ENCODE measurements at regions not wholly inside any gene's neighbourhood (a gene's known extent, or its start where the extent isn't known, plus 50 kb on each side); places are given as distances from the start of the nearest gene placed in this dataset.

DNA sequence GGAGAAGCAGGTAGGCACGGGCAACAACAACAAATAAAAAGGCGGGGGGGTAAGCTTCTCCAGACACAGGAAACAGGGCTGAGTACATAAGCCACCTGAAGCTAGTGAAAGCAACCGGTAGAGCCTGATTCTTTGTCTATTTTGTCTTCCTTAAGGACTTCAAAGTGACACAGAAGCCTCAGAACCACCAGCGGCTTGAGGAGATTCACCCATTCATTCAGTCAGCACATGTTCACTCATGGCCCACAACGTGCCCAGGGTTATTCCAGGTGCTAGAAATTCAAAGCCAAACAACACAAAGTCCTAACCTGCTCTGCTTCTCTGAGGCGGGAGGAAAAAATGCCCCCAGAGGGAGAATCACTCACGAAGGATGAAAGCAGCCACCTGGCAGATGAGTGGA, 69.3 kb upstream of the C7orf33 start:
- POLR2A ChIA-PET, result no interaction called here
- peaks cover 0 to 2% (median 0%) of the 10 kb centered on the region in 3 donors for H3K36me3 Mint-ChIP-seq
- no peak overlapping the region for H3K4me3 Mint-ChIP-seq
- DNase-seq, result no peak
- no peak for ATAC-seq
- peaks cover 24 to 60% (median 33%) of the 10 kb centered on the region in 5 donors for H3K27me3 Mint-ChIP-seq
- H3K4me1 Mint-ChIP-seq, result no peaks in the 10 kb centered on the region
- H3K27ac Mint-ChIP-seq, result peak overlapping the region in 1 of 10 donors; percentile 40
- no peaks in the 10 kb centered on the region for H3K9me3 Mint-ChIP-seq

DNA sequence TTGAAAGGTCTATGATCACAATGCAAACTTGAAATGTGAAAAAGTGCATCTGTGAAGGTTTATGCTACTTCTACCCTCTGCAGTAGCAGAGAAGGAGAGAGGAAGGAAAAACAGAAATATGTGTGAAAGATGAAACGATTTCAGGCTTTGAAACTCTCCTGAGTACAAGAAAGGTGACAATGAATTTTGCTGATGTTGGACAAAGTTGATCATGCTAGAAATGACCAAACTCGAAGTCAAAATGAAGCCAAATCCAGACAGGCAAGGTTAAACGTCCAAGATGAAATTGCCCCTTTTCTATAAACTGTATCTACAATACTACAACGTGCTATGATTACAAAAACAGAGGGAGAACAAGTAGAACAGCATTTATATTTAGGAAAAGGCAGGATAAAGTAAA, 67.0 kb upstream of the C7orf33 start:
- no peak overlapping the region for H3K27ac Mint-ChIP-seq
- no peaks in the 10 kb centered on the region for H3K9me3 Mint-ChIP-seq
- DNase-seq, result no peak
- POLR2A ChIA-PET, result no interaction called here
- peaks cover 24 to 74% (median 29%) of the 10 kb centered on the region in 5 donors for H3K27me3 Mint-ChIP-seq
- ATAC-seq, result no peak
- H3K4me1 Mint-ChIP-seq, result peaks cover 0 to 3% (median 0%) of the 10 kb centered on the region in 4 donors
- H3K4me3 Mint-ChIP-seq, result no peak overlapping the region
- H3K36me3 Mint-ChIP-seq, result peaks cover 0 to 2% (median 0%) of the 10 kb centered on the region in 3 donors

DNA sequence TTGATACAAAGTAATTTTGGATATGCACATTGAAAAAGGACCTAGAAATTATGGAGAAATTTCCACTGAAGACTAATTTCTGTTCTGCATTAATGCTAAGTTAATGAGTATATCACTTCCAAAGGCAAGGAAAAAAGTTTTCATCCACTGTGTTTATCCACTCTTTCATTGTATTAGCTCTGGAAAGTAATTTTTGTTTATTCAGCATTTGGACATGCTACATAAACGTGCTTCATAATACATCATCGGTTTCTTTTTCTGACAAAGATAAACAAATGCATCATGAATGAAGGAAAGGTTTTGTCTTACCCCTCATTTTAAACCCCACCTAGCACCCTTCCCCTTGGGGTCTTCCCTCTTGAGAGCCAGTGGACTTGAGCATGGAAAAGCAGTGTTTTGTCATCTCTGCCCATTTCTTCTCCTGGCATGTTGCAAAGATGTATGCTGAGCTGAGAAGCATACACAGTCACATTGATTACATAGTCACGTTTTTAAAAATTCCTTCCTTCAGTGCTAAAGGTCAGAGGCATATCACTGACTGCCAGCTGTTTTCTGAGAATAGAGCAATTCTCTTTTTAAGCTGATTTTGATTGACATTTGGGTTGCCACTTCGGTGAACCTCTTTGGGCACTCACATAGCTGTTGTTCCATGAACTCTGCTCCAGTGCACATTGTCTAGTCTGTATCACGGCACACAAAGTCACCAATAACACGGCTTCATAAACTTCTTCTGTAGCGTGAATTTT, 65.9 kb upstream of the C7orf33 start:
- POLR2A ChIA-PET, result no interaction called here
- Mint-ChIP-seq H3K4me3 (no peak overlapping the region), H3K36me3 (peaks cover 0 to 2% (median 0%) of the 10 kb centered on the region in 3 donors), H3K27me3 (peaks cover 22 to 82% (median 34%) of the 10 kb centered on the region in 5 donors), H3K4me1 (peaks cover 0 to 3% (median 0%) of the 10 kb centered on the region in 4 donors), H3K9me3 (no peaks in the 10 kb centered on the region), H3K27ac (no peak overlapping the region)
- ATAC-seq, result no peak
- no peak for DNase-seq

DNA sequence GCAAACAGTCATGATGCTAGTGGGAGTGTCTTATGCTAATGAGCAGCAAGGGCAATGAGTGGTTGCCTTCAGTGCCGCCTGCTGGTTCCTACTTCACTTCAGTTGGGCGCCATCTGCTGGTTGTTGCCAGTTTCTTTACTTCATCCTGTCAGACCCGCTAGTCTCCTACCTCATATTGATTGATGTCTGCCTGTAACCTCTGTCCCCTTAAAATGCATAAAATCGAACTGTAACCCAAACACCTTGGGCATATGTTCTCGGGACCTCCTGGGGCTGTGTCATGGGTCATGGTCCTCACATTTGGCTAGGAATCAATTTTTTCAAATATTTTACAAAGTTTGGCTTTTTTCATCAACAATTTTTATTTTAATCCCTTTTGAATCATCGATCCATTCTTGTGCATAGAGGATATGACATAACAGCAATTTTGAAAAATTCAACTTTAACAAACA, 62.8 kb upstream of the C7orf33 start:
- no peaks in the 10 kb centered on the region for H3K36me3 Mint-ChIP-seq
- H3K4me1 Mint-ChIP-seq, result peaks cover 0 to 3% (median 0%) of the 10 kb centered on the region in 4 donors
- POLR2A ChIA-PET, result interaction anchor here (0.6 kb wide), 1 partner anchor 371 kb away, joined by 3 read pairs; no protein-coding TSS in a partner anchor
- peak; percentile 62 to 85 (median 77) for DNase-seq
- H3K9me3 Mint-ChIP-seq, result no peaks in the 10 kb centered on the region
- peak; percentile 99 for ATAC-seq
- no peak overlapping the region for H3K4me3 Mint-ChIP-seq
- peaks cover 14 to 72% (median 27%) of the 10 kb centered on the region in 5 donors for H3K27me3 Mint-ChIP-seq
- no peak overlapping the region for H3K27ac Mint-ChIP-seq

DNA sequence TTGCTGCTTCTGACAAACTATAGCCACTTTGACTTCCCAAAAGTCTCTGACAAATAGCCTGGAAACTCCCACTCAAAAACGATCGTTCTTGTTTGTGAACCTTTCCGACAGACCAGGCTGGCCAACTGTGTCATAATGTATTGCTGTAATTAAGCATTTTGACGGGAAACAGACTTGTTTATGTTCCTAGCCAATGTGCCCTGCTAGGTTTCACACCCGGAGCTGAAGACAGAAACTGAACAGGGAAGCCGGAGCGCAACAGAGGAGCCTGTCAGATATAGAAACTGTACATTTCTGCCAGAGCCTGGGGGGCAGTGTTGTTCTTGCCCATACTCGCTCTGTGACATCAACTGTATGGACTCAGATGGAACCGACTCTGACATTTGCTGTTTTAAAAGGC, 55.3 kb upstream of the C7orf33 start:
- no peaks in the 10 kb centered on the region for H3K36me3 Mint-ChIP-seq
- H3K4me3 Mint-ChIP-seq, result peak overlapping the region in 9 of 10 donors; percentile 19 to 62 (median 50)

DNA sequence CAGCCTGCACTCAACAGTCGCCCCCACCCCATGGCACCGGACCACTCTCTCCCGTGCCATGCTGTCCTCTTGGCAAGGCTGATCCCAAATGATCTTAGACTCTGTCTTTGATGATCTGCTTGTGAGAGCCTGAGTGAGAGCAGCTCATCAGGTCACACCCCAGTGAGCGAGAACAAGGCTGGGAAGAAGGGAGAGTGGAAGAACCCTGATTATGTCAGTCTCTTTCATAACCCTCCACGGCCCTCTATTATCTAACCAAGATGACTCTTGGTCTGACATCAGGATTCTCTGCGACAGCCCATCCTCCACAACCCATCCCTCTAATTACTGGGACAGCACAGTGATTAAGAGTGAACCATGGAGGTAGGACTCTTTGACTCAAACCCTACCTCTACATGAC, 53.1 kb upstream of the C7orf33 start:
- Mint-ChIP-seq H3K9me3 (peaks cover 0 to 2% (median 0%) of the 10 kb centered on the region in 9 donors), H3K27me3 (peaks cover 3 to 14% (median 10%) of the 10 kb centered on the region in 5 donors), H3K36me3 (no peaks in the 10 kb centered on the region), H3K27ac (no peak overlapping the region), H3K4me1 (peaks cover 3 to 10% (median 5%) of the 10 kb centered on the region in 4 donors), H3K4me3 (no peak overlapping the region)
- ATAC-seq, result no peak
- DNase-seq, result no peak
- POLR2A ChIA-PET, result no interaction called here

More for the DNA sequence above, 55.3 kb upstream of the C7orf33 start:
- POLR2A ChIA-PET, result no interaction called here
- Mint-ChIP-seq H3K9me3 (peaks cover 0 to 2% (median 0%) of the 10 kb centered on the region in 9 donors), H3K4me1 (peaks cover 3 to 10% (median 5%) of the 10 kb centered on the region in 4 donors), H3K27ac (peak overlapping the region in 1 of 10 donors; percentile 72), H3K27me3 (peaks cover 13 to 33% (median 17%) of the 10 kb centered on the region in 5 donors)
- ATAC-seq, result peak in 1 of 2 donors; percentile 70
- DNase-seq, result peak in 2 of 10 donors; percentile 9 to 14

DNA sequence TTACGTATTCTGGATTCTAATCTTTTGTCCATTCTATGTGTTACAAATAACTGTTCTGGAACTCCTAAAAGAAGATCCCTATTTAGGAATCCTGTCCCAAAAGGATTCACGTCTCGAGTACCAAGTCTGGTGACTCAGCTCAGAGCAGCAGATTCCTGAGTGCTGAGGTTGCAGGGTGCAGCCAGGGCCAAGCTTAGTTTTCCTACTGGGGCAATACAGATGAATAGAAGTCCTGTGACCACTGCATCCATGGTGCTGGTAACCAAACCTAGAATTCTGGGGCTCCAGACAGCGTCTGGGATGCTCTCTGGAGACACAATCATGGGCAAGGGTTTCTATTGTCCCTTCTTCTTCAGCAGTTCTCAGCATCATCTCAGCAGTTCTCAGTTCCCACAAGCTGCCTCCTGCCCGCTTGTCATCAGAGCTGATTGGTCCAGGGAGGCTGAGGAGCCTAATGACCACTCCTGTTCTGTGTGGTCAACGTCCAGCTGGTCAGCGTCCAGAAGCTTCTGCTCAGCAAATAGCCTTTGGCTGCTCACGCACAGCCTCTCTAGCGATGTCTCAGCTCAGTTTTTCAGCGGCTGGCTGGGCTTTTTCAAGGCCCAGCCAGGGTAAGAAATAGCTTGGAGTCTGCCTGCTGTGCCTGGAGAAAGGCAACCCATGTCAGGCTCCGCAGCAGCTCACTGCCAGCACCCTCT, 50.4 kb upstream of the C7orf33 start:
- Mint-ChIP-seq H3K4me1 (peaks cover under 1 to 7% (median 4%) of the 10 kb centered on the region in 4 donors), H3K27ac (no peak overlapping the region), H3K9me3 (no peaks in the 10 kb centered on the region), H3K27me3 (peaks cover 0 to 11% (median 3%) of the 10 kb centered on the region in 5 donors), H3K4me3 (no peak overlapping the region), H3K36me3 (no peaks in the 10 kb centered on the region)
- POLR2A ChIA-PET, result no interaction called here
- DNase-seq, result no peak
- ATAC-seq, result no peak
